SK-N-SH (cell line): ENCODE measurements at regions not wholly inside any gene's neighbourhood (a gene's known extent, or its start where the extent isn't known, plus 50 kb on each side); places are given as distances from the start of the nearest gene placed in this dataset.

Source experiments
- CTCF ChIA-PET: fragments of 300-600, 350-600 bp; formaldehyde crosslinking; extraction: SDS; loops from one replicate; lab custom pipeline; 2021; lab: Yijun Ruan, JAX
- POLR2A ChIA-PET: fragments of 350-600 bp; sonication (Branson Sonifier 250); formaldehyde crosslinking; extraction: SDS; loops from one replicate; lab custom pipeline; 2020; ENCODE audit warnings: antibody characterized with exemption, inconsistent platforms; lab: Yijun Ruan, JAX
- DNase-seq: peaks from one replicate; pipeline ENCODE4 v3.0.0; 2012
- H2AFZ ChIP-seq: fragments of 200-600 bp; sonication (generic); 2 replicates; pipeline ENCODE4 v1.8.1; 2016; ENCODE audit warnings: antibody characterized with exemption, mild to moderate bottlenecking, low read depth
- H3F3A ChIP-seq: fragments of 200-600 bp; sonication (generic); replicated peaks from 2 replicates; pipeline ENCODE3; 2016; ENCODE audit warnings: antibody characterized with exemption, mild to moderate bottlenecking; ENCODE audit not compliant: insufficient read depth
- H3K27ac ChIP-seq, 2 experiments: fragments of 200-500 bp in 1 of 2; fragments of 200-600 bp in 1 of 2; sonication (Bioruptor generic) in 1 of 2; sonication (generic), shearing (Covaris generic) in 1 of 2; 2 replicates each; pipeline versions ENCODE4 v1.5.1 to v1.6.1; 2014 to 2016; ENCODE audit warnings: low read depth in 2 of 2, inconsistent platforms in 1 of 2, low read length in 1 of 2, mild to moderate bottlenecking in 1 of 2, mixed read lengths in 1 of 2
- H3K27me3 ChIP-seq: fragments of 200-600 bp; sonication (generic), shearing (Covaris generic); 2 replicates; pipeline ENCODE4 v1.6.1; 2016; ENCODE audit warnings: mixed run types; ENCODE audit not compliant: insufficient read depth
- H3K36me3 ChIP-seq, 2 experiments: fragments of 200-500 bp in 1 of 2; fragments of 200-600 bp in 1 of 2; sonication (Bioruptor generic) in 1 of 2; sonication (generic) in 1 of 2; replicated peaks in 1 of 2; 2 replicates each; pipeline versions ENCODE3 to v1.5.1; 2014 to 2016; ENCODE audit warnings: low read length in 1 of 2, mild to moderate bottlenecking in 1 of 2; ENCODE audit not compliant: insufficient read depth in 2 of 2, control insufficient read depth in 1 of 2
- H3K4me1 ChIP-seq, 2 experiments: fragments of 200-500 bp in 1 of 2; fragments of 200-600 bp in 1 of 2; sonication (Bioruptor generic) in 1 of 2; sonication (generic), shearing (Covaris generic) in 1 of 2; 2 replicates each; pipeline versions ENCODE4 v1.5.1 to v1.6.1; 2014 to 2016; ENCODE audit warnings: low read depth in 1 of 2, low read length in 1 of 2, mixed run types in 1 of 2; ENCODE audit not compliant: insufficient read depth in 2 of 2, control insufficient read depth in 1 of 2
- H3K4me2 ChIP-seq: fragments of 200-600 bp; sonication (generic), shearing (Covaris generic); 2 replicates; pipeline ENCODE4 v1.6.1; 2017; ENCODE audit warnings: mixed run types
- H3K4me3 ChIP-seq, 2 experiments: fragments of 200-500 bp in 1 of 2; fragments of 200-600 bp in 1 of 2; sonication (Bioruptor generic) in 1 of 2; sonication (generic), shearing (Covaris generic) in 1 of 2; 2 replicates each; pipeline versions ENCODE4 v1.5.1 to v1.8.1; 2014 to 2016; ENCODE audit warnings: low read depth in 2 of 2, inconsistent platforms in 1 of 2, low read length in 1 of 2, mild to moderate bottlenecking in 1 of 2, mixed read lengths in 1 of 2, moderate library complexity in 1 of 2
- H3K79me2 ChIP-seq: fragments of 200-600 bp; sonication (generic); 2 replicates; pipeline ENCODE4 v1.8.1; 2017; ENCODE audit warnings: mild to moderate bottlenecking; ENCODE audit not compliant: insufficient read depth
- H3K9ac ChIP-seq: fragments of 200-600 bp; sonication (generic); 2 replicates; pipeline ENCODE4 v1.6.1; 2017; ENCODE audit warnings: mixed run types
- H3K9me2 ChIP-seq: fragments of 200-600 bp; sonication (generic); 2 replicates; pipeline ENCODE4 v1.6.1; 2017; ENCODE audit warnings: mixed run types
- H3K9me3 ChIP-seq: fragments of 200-600 bp; sonication (generic); 2 replicates; pipeline ENCODE4 v1.6.1; 2017; ENCODE audit warnings: mixed run types, mild to moderate bottlenecking, moderate library complexity
- H4K20me1 ChIP-seq: fragments of 200-600 bp; sonication (generic); 2 replicates; pipeline ENCODE4 v1.6.1; 2017; ENCODE audit warnings: mild to moderate bottlenecking, mixed run types; ENCODE audit not compliant: insufficient read depth
- CHD2 ChIP-seq: fragments of 150-350 bp; IDR thresholded peaks from 2 replicates; pipeline ENCODE4 v1.6.1; 2018; ENCODE audit warnings: low read length; ENCODE audit not compliant: partially characterized antibody
- ELF1 ChIP-seq: IDR thresholded peaks from 2 replicates; pipeline ENCODE4 v1.4.0; 2012
- EP300 ChIP-seq, 2 experiments: IDR thresholded peaks; 2 replicates each; pipeline versions ENCODE4 v1.4.0 to v1.6.1; 2012; ENCODE audit warnings: borderline replicate concordance in 1 of 2, low read depth in 1 of 2, low read length in 1 of 2
- EZH2phosphoT487 ChIP-seq: fragments of 200-600 bp; sonication (generic); IDR thresholded peaks from 2 replicates; pipeline ENCODE4 v1.6.1; 2017; ENCODE audit warnings: low read depth, mixed run types, mild to moderate bottlenecking, antibody characterized with exemption, moderate library complexity, borderline replicate concordance
- FOXJ3 ChIP-seq: sonication (generic); formaldehyde crosslinking; IDR thresholded peaks from 2 replicates; pipeline ENCODE4 v1.5.1; 2020; ENCODE audit warnings: mild to moderate bottlenecking, missing genetic modification reagents
- GABPA ChIP-seq: IDR thresholded peaks from 2 replicates; pipeline ENCODE4 v1.4.0; 2012; ENCODE audit warnings: low read depth, mild to moderate bottlenecking
- JUND ChIP-seq: IDR thresholded peaks from 2 replicates; pipeline ENCODE4 v1.4.0; 2012
- MEF2A ChIP-seq: IDR thresholded peaks from 2 replicates; pipeline ENCODE4 v1.4.0; 2012; ENCODE audit warnings: low read depth, borderline replicate concordance
- MXI1 ChIP-seq: IDR thresholded peaks from 2 replicates; pipeline ENCODE4 v1.6.1; 2012; ENCODE audit warnings: mild to moderate bottlenecking, low read depth, low read length, improper control_type of control experiment
- POLR2AphosphoS5 ChIP-seq: IDR thresholded peaks from 2 replicates; pipeline ENCODE4 v1.6.1; 2012; ENCODE audit warnings: low read depth, low read length
- RFX5 ChIP-seq: IDR thresholded peaks from 2 replicates; pipeline ENCODE4 v1.6.1; 2012; ENCODE audit warnings: mild to moderate bottlenecking, improper control_type of control experiment, low read length
- SIN3A ChIP-seq: IDR thresholded peaks from 2 replicates; pipeline ENCODE4 v1.6.1; 2012; ENCODE audit warnings: low read depth, mild to moderate bottlenecking, low read length, moderate library complexity, borderline replicate concordance
- SMC3 ChIP-seq: IDR thresholded peaks from 2 replicates; pipeline ENCODE4 v1.6.1; 2012; ENCODE audit warnings: low read depth, low read length, improper control_type of control experiment
- TCF12 ChIP-seq: IDR thresholded peaks from 2 replicates; pipeline ENCODE4 v1.4.0; 2012
- TEAD4 ChIP-seq: IDR thresholded peaks from 2 replicates; pipeline ENCODE4 v1.4.0; 2012; ENCODE audit warnings: mild to moderate bottlenecking, borderline replicate concordance; ENCODE audit not compliant: insufficient read depth
- USF1 ChIP-seq: IDR thresholded peaks from 2 replicates; pipeline ENCODE4 v1.4.0; 2012; ENCODE audit warnings: low read depth, borderline replicate concordance
- YY1 ChIP-seq: IDR thresholded peaks from 2 replicates; pipeline ENCODE4 v1.4.0; 2012; ENCODE audit warnings: low read depth, mild to moderate bottlenecking
- ZBTB33 ChIP-seq: IDR thresholded peaks from 2 replicates; pipeline ENCODE4 v1.4.0; 2012; ENCODE audit warnings: low read depth, borderline replicate concordance
- WGBS: methylation state at CpG from one replicate; pipeline ENCODE4 v1.1.6; 2017; ENCODE audit warnings: low lambda C conversion rate; 5-methylcytosine and 5-hydroxymethylcytosine counted together
- TF ChIP-seq, protein P1 (sequence below): fragments of 200-600 bp; sonication (generic); IDR thresholded peaks from 2 replicates; pipeline ENCODE4 v1.6.1; 2017; ENCODE audit warnings: antibody characterized with exemption, mild to moderate bottlenecking, moderate library complexity
- TF ChIP-seq, protein P2 (sequence below): fragments of 150-350 bp; IDR thresholded peaks from 2 replicates; pipeline ENCODE4 v1.6.1; 2017; ENCODE audit warnings: antibody characterized with exemption, low read length, low read depth, borderline replicate concordance
- TF ChIP-seq, protein P3 (sequence below): IDR thresholded peaks from 2 replicates; pipeline ENCODE4; 2012

GRCh38 chr13:42474954-42475353, 99.0 kb upstream of the TNFSF11 start:
- no peak overlapping the region for H3K4me3 ChIP-seq
- POLR2A ChIA-PET, result no interaction called here
- TF ChIP-seq JUND (no peak), SIN3A (no peak), TCF12 (no peak), ZBTB33 (no peak), FOXJ3 (CRISPR knock-in tag) (no peak)
- no peaks in the 10 kb centered on the region for H3K36me3 ChIP-seq
- no peak overlapping the region for H3K9ac ChIP-seq
- DNase-seq, result no peak
- CTCF ChIA-PET, result no interaction called here
- peaks cover 0 to 4% of the 10 kb centered on the region in 2 experiments; a peak in 1 of 4 replicates for H3K4me1 ChIP-seq
- no peak overlapping the region for H3K27ac ChIP-seq
- no peaks in the 10 kb centered on the region for H3K79me2 ChIP-seq
- no peaks in the 10 kb centered on the region for H4K20me1 ChIP-seq
- WGBS, result 86% methylated on average over 5 of the region's 5 CpGs
- no peaks in the 10 kb centered on the region for H3F3A ChIP-seq
- H3K4me2 ChIP-seq, result no peak overlapping the region
- no peaks in the 10 kb centered on the region for H3K9me2 ChIP-seq
- H3K27me3 ChIP-seq, result no peaks in the 10 kb centered on the region; the same call in 1 of the 2 replicates
- H2AFZ ChIP-seq, result no peak overlapping the region
- no peaks in the 10 kb centered on the region for H3K9me3 ChIP-seq

GRCh38 chr13:42477596-42478190, 96.3 kb upstream of the TNFSF11 start:
- Histone ChIP-seq H3K4me1 (peaks cover 0 to 4% of the 10 kb centered on the region in 2 experiments; a peak in 1 of 4 replicates), H3K9me2 (no peaks in the 10 kb centered on the region), H3K36me3 (no peaks in the 10 kb centered on the region), H4K20me1 (no peaks in the 10 kb centered on the region), H3F3A (no peaks in the 10 kb centered on the region), H3K27ac (no peak overlapping the region), H3K4me3 (no peak overlapping the region), H3K4me2 (no peak overlapping the region), H3K79me2 (no peaks in the 10 kb centered on the region), H2AFZ (no peak overlapping the region), H3K9me3 (no peaks in the 10 kb centered on the region), H3K9ac (no peak overlapping the region), H3K27me3 (no peaks in the 10 kb centered on the region)
- TF ChIP-seq RFX5 (no peak), POLR2AphosphoS5 (no peak), EP300 (IDR thresholded peaks at IDR 0.05; ENCODE audit: borderline replicate concordance in 1 of 2, low read depth in 1 of 2, low read length in 1 of 2) (no peak), EZH2phosphoT487 (no peak), TEAD4 (no peak), MEF2A (no peak), CHD2 (no peak), YY1 (no peak), GABPA (no peak), USF1 (no peak), ELF1 (no peak), MXI1 (no peak), SMC3 (no peak)
- TF ChIP-seq, protein P1, sequence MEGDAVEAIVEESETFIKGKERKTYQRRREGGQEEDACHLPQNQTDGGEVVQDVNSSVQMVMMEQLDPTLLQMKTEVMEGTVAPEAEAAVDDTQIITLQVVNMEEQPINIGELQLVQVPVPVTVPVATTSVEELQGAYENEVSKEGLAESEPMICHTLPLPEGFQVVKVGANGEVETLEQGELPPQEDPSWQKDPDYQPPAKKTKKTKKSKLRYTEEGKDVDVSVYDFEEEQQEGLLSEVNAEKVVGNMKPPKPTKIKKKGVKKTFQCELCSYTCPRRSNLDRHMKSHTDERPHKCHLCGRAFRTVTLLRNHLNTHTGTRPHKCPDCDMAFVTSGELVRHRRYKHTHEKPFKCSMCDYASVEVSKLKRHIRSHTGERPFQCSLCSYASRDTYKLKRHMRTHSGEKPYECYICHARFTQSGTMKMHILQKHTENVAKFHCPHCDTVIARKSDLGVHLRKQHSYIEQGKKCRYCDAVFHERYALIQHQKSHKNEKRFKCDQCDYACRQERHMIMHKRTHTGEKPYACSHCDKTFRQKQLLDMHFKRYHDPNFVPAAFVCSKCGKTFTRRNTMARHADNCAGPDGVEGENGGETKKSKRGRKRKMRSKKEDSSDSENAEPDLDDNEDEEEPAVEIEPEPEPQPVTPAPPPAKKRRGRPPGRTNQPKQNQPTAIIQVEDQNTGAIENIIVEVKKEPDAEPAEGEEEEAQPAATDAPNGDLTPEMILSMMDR, result no peak
- TF ChIP-seq, protein P2, sequence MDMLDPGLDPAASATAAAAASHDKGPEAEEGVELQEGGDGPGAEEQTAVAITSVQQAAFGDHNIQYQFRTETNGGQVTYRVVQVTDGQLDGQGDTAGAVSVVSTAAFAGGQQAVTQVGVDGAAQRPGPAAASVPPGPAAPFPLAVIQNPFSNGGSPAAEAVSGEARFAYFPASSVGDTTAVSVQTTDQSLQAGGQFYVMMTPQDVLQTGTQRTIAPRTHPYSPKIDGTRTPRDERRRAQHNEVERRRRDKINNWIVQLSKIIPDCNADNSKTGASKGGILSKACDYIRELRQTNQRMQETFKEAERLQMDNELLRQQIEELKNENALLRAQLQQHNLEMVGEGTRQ, result no peak
- TF ChIP-seq, protein P3, sequence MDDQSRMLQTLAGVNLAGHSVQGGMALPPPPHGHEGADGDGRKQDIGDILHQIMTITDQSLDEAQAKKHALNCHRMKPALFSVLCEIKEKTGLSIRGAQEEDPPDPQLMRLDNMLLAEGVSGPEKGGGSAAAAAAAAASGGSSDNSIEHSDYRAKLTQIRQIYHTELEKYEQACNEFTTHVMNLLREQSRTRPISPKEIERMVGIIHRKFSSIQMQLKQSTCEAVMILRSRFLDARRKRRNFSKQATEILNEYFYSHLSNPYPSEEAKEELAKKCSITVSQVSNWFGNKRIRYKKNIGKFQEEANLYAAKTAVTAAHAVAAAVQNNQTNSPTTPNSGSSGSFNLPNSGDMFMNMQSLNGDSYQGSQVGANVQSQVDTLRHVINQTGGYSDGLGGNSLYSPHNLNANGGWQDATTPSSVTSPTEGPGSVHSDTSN, result no peak
- ChIA-PET POLR2A (no interaction called here), CTCF (no interaction called here)
- DNase-seq, result no peak
- 62% methylated on average over 7 of the region's 10 CpGs for WGBS
